Tibial nerve (tissue), 4 donors: ENCODE measurements at regions not wholly inside any gene's neighbourhood (a gene's known extent, or its start where the extent isn't known, plus 50 kb on each side); places are given as distances from the start of the nearest gene placed in this dataset.

Experiments
- EP300 ChIP-seq, 2 donors: sonication (generic); formaldehyde crosslinking; IDR thresholded peaks; one replicate each; pipeline ENCODE4 v1.6.1; 2017; ENCODE audit warnings: antibody characterized with exemption in 2 of 2, mild to moderate bottlenecking in 1 of 2
- POLR2A ChIP-seq, 2 donors: fragments of 450-650 bp; IDR thresholded peaks; one replicate each; pipeline ENCODE4 v1.6.1; 2017; ENCODE audit warnings: antibody characterized with exemption in 2 of 2, mild to moderate bottlenecking in 2 of 2, moderate library complexity in 2 of 2
- TF ChIP-seq, protein P1 (sequence below), 5 experiments: fragments of 200-600 bp in 3 of 5; fragments of 450-650 bp in 2 of 5; sonication (generic) in 3 of 5; IDR thresholded peaks; one replicate each; pipeline ENCODE4 v1.5.1; 2016 to 2019; ENCODE audit warnings: antibody characterized with exemption in 5 of 5, mild to moderate bottlenecking in 3 of 5, moderate library complexity in 2 of 5

DNA sequence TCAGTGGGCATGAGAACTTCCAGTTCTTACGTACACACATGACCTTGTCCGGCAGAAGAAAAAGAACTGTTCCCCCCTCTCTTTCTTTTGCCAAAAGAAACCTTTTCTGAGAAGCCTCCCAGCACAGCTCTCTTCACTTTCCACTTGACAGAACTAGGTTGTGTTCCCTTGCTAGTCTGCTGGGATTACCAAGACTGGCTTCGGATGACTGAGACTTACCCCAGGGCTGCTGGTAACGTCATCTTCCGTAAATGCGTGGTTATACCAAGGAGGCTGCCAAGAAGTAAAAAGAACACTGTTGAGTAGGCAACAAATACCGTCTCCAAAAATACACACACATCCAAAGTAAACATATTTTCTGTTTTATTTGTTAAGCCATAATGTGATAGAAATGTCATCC is 908.2 kb downstream of the EFNB2 start:
- TF ChIP-seq, protein P1, sequence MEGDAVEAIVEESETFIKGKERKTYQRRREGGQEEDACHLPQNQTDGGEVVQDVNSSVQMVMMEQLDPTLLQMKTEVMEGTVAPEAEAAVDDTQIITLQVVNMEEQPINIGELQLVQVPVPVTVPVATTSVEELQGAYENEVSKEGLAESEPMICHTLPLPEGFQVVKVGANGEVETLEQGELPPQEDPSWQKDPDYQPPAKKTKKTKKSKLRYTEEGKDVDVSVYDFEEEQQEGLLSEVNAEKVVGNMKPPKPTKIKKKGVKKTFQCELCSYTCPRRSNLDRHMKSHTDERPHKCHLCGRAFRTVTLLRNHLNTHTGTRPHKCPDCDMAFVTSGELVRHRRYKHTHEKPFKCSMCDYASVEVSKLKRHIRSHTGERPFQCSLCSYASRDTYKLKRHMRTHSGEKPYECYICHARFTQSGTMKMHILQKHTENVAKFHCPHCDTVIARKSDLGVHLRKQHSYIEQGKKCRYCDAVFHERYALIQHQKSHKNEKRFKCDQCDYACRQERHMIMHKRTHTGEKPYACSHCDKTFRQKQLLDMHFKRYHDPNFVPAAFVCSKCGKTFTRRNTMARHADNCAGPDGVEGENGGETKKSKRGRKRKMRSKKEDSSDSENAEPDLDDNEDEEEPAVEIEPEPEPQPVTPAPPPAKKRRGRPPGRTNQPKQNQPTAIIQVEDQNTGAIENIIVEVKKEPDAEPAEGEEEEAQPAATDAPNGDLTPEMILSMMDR (IDR thresholded peaks at IDR 0.05): no peak
- TF ChIP-seq EP300 (IDR thresholded peaks at IDR 0.05) (no peak), POLR2A (IDR thresholded peaks at IDR 0.05) (no peak)
